ENCODE measurements at regions not wholly inside any gene's neighbourhood (a gene's known extent, or its start where the extent isn't known, plus 50 kb on each side); places are given as distances from the start of the nearest gene placed in this dataset.

DNA sequence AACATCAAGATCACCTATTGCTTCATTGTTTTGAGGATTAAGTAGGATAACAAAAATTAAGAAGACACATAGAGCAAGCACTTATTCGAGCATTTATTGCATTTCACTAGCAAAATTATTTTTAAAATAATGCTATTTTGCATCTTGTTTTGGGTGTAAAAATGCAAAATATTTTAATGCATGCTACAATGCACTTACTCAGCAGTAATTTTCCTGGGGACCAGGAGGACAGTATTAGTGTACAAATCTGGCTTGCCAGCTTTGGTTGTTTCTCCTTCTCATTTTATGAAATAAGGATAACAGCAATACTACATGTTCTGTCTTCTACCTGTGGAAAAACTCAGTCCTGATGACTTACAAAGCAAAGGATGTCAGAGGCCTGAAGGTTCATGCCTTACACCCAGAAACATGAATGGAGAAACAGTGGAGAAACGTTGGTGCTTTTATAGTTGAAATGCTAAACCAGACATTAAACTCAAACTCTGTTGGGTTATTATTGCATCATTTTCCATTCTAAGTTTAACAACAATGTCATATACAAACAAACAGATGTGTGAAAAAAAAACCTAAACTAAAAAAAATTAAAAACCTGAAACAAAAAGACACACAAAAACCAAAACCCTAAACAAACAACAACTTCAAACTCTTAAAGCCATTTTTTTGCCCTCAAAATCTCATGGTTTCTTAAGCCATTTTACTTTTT is 50.2 kb upstream of the ATXN1 start:
- no peak overlapping the region for H2AFZ ChIP-seq (ENCODE audit: low read length)
- no peak for TF ChIP-seq EZH2phosphoT487 (IDR thresholded peaks at IDR 0.05; ENCODE audit: borderline replicate concordance)
- TF ChIP-seq, protein P1, sequence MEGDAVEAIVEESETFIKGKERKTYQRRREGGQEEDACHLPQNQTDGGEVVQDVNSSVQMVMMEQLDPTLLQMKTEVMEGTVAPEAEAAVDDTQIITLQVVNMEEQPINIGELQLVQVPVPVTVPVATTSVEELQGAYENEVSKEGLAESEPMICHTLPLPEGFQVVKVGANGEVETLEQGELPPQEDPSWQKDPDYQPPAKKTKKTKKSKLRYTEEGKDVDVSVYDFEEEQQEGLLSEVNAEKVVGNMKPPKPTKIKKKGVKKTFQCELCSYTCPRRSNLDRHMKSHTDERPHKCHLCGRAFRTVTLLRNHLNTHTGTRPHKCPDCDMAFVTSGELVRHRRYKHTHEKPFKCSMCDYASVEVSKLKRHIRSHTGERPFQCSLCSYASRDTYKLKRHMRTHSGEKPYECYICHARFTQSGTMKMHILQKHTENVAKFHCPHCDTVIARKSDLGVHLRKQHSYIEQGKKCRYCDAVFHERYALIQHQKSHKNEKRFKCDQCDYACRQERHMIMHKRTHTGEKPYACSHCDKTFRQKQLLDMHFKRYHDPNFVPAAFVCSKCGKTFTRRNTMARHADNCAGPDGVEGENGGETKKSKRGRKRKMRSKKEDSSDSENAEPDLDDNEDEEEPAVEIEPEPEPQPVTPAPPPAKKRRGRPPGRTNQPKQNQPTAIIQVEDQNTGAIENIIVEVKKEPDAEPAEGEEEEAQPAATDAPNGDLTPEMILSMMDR (conservative IDR thresholded peaks at IDR 0.05; ENCODE audit: low read length), result no peak
- H3K36me3 ChIP-seq (ENCODE audit: insufficient read depth, low read length), result no peaks in the 10 kb centered on the region
- no peaks in the 10 kb centered on the region for H3K9me2 ChIP-seq (replicated peaks; ENCODE audit: low read depth, low read length)
- H3K9me3 ChIP-seq (ENCODE audit: insufficient read depth, low read depth, low read length), result peaks cover 24% of the 10 kb centered on the region; the same call in 1 of the 2 replicates
- H3K27me3 ChIP-seq (ENCODE audit: insufficient read depth, low read length, poor library complexity, severe bottlenecking), result no peaks in the 10 kb centered on the region
- no peaks in the 10 kb centered on the region for H3K4me1 ChIP-seq (ENCODE audit: insufficient read depth, low read length, poor library complexity, severe bottlenecking)
- no peaks in the 10 kb centered on the region for H3K79me2 ChIP-seq (ENCODE audit: insufficient read depth, low read length)
- H3F3A ChIP-seq (ENCODE audit: low read depth), result no peaks in the 10 kb centered on the region
- no peak overlapping the region for H3K9ac ChIP-seq (ENCODE audit: low read depth, low read length, poor library complexity, severe bottlenecking)
- H3K4me3 ChIP-seq (ENCODE audit: low read length, poor library complexity, severe bottlenecking), result no peak overlapping the region
- H4K20me1 ChIP-seq (ENCODE audit: insufficient read depth, low read length, poor library complexity, severe bottlenecking), result no peaks in the 10 kb centered on the region
- no peak overlapping the region for H3K4me2 ChIP-seq (ENCODE audit: low read depth, low read length, poor library complexity, severe bottlenecking)
